Suprapubic skin (tissue), 4 donors: ENCODE measurements at regions not wholly inside any gene's neighbourhood (a gene's known extent, or its start where the extent isn't known, plus 50 kb on each side); places are given as distances from the start of the nearest gene placed in this dataset.

Experiments
- CTCF ChIP-seq, 2 donors: fragments of 200-600 bp in 1 of 2; fragments of 450-650 bp in 1 of 2; sonication (generic) in 1 of 2; IDR thresholded peaks; one replicate each; pipeline ENCODE4 v1.5.1; 2016 to 2019; ENCODE audit warnings: antibody characterized with exemption in 2 of 2, mild to moderate bottlenecking in 1 of 2, moderate library complexity in 1 of 2
- POLR2A ChIP-seq, 2 donors: fragments of 450-650 bp; IDR thresholded peaks; one replicate each; pipeline ENCODE4 v1.6.1; 2017; ENCODE audit warnings: antibody characterized with exemption in 2 of 2, mild to moderate bottlenecking in 2 of 2, moderate library complexity in 2 of 2
- POLR2AphosphoS5 ChIP-seq, 3 donors: sonication (generic); formaldehyde crosslinking; IDR thresholded peaks; one replicate each; pipeline ENCODE4 v1.6.1; 2017; ENCODE audit warnings: antibody characterized with exemption in 3 of 3

- TF ChIP-seq POLR2A (IDR thresholded peaks at IDR 0.05) = no peak
- no peak for TF ChIP-seq CTCF (IDR thresholded peaks at IDR 0.05)
- TF ChIP-seq POLR2AphosphoS5 (IDR thresholded peaks at IDR 0.05) = no peak
These were observed 214.0 kb upstream of the ZP4 start for GRCh38 chr1:238104752-238105151.
